ENCODE measurements at regions not wholly inside any gene's neighbourhood (a gene's known extent, or its start where the extent isn't known, plus 50 kb on each side); places are given as distances from the start of the nearest gene placed in this dataset.
A peak's percentile ranks its signal among the peaks of the same experiment; 100 is the strongest.

GRCh38 chr6:43948527-43949485 lies 178.4 kb downstream of the MRPL14 start:
- WGBS (ENCODE audit: low lambda C conversion rate): 67% methylated on average over 5 of the region's 5 CpGs
- H3K79me2 ChIP-seq (ENCODE audit: insufficient read depth, low read length): no peaks in the 10 kb centered on the region
- no peaks in the 10 kb centered on the region for H4K20me1 ChIP-seq (ENCODE audit: insufficient read depth, low read length)
- ATAC-seq (no peak), FAIRE-seq (no peak), DNase-seq (ENCODE audit: low spot score) (no peak)
- H3K9me3 ChIP-seq (ENCODE audit: low read length): no peaks in the 10 kb centered on the region; the same call in 1 of the 2 replicates
- H3K36me3 ChIP-seq (replicated peaks in 1 of 2; ENCODE audit: control insufficient read depth in 1 of 2, insufficient read depth in 2 of 2, low read length in 2 of 2): no peaks in the 10 kb centered on the region
- intact Hi-C loops (cut with micrococcal nuclease; ENCODE audit: unreplicated experiment) (no loop called here), in situ Hi-C loops (cut with HindIII; ENCODE audit: extremely low pct_ligation_motif_present, low pct_unique_long_range_greater_than_20kb) (no loop called here)
- H3K27me3 ChIP-seq (ENCODE audit: control insufficient read depth in 1 of 2, insufficient read depth in 2 of 2, low read length in 2 of 2): peaks cover 0 to 4% of the 10 kb centered on the region in 2 experiments; a peak in 2 of 5 replicates
- no peak overlapping the region for H2AFZ ChIP-seq (ENCODE audit: low read length)
- no peak overlapping the region for H3K27ac ChIP-seq (ENCODE audit: extremely low read length, insufficient read depth, low read length)
- no TSS peak for BruUV-seq (replicated peaks)
- peaks cover 53% of the 10 kb centered on the region for H3K4me1 ChIP-seq (ENCODE audit: insufficient read depth, low read length)
- H3K4me3 ChIP-seq (replicated peaks in 1 of 3; ENCODE audit: insufficient read depth in 1 of 3, low read depth in 2 of 3, low read length in 3 of 3): no peak overlapping the region
- no peak overlapping the region for H3K4me2 ChIP-seq (ENCODE audit: low read depth, low read length)
- ChIA-PET POLR2A (interaction anchor here (1.3 to 7.7 kb wide), 2 partner anchors 180 to 224 kb away, joined by 4 to 59 read pairs; partner anchors contain the start of gene VEGFA), CTCF (ENCODE audit: low intra/inter-chr PET ratio, low total read pairs) (interaction anchor here (1.8 kb wide), 1 partner anchor 93 kb away, joined by 4 read pairs; no protein-coding TSS in a partner anchor)
- H3K9ac ChIP-seq (ENCODE audit: insufficient read depth, low read depth, low read length): no peak overlapping the region
- TF ChIP-seq MAFK (conservative IDR thresholded peaks at IDR 0.05 in 1 of 2, IDR thresholded peaks at IDR 0.05 in 1 of 2; ENCODE audit: low read length in 2 of 2) (peak in 1 of 2 experiments; percentile 64; a peak in 3 of 4 replicates), ZEB1 (IDR thresholded peaks at IDR 0.05; ENCODE audit: insufficient replicate concordance, low read depth) (no peak), MAFF (IDR thresholded peaks at IDR 0.05; ENCODE audit: low read depth, low read length) (peak; percentile 38; the same call in 1 of the 2 replicates), ZNF549 (CRISPR knock-in tag; IDR thresholded peaks at IDR 0.05) (0 out of 2 replicates have a peak, but pooled peaks have one; percentile 22), NAIF1 (CRISPR knock-in tag; IDR thresholded peaks at IDR 0.05; ENCODE audit: borderline replicate concordance) (no peak)

DNA sequence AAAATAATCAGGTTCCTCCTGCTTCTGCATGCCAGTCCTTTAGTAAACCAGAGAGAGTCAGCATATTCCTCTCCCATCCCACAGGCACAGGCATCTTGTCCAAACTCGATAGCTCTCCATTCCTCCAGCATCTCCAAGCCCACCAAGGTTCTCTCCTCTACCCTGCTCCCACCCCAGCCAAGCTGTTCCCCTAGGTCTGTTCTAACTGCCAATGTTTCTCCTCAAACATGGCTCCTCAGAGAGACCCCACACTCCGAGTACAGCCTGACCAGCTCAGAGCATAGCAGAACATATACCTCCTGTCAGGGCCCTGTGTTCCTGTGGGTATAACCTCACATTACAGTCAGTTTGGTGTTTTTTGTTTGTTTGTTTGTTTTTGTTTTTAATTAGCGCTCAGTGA lies 177.8 kb downstream of the VEGFA start:
- Histone ChIP-seq H4K20me1 (ENCODE audit: insufficient read depth, low read length) (no peaks in the 10 kb centered on the region), H3K4me3 (replicated peaks in 1 of 3; ENCODE audit: insufficient read depth in 1 of 3, low read depth in 2 of 3, low read length in 3 of 3) (no peak overlapping the region), H3K4me2 (ENCODE audit: low read depth, low read length) (no peak overlapping the region), H3K9me3 (ENCODE audit: low read length) (no peaks in the 10 kb centered on the region; the same call in 1 of the 2 replicates), H3K27me3 (ENCODE audit: control insufficient read depth in 1 of 2, insufficient read depth in 2 of 2, low read length in 2 of 2) (peaks cover 0 to 4% of the 10 kb centered on the region in 2 experiments; a peak in 2 of 5 replicates), H3K27ac (ENCODE audit: extremely low read length, insufficient read depth, low read length) (no peak overlapping the region), H2AFZ (ENCODE audit: low read length) (no peak overlapping the region), H3K79me2 (ENCODE audit: insufficient read depth, low read length) (no peaks in the 10 kb centered on the region), H3K9ac (ENCODE audit: insufficient read depth, low read depth, low read length) (no peak overlapping the region), H3K36me3 (replicated peaks in 1 of 2; ENCODE audit: control insufficient read depth in 1 of 2, insufficient read depth in 2 of 2, low read length in 2 of 2) (no peaks in the 10 kb centered on the region), H3K4me1 (ENCODE audit: insufficient read depth, low read length) (peaks cover 46% of the 10 kb centered on the region)
- ChIA-PET CTCF (ENCODE audit: low intra/inter-chr PET ratio, low total read pairs) (no interaction called here), POLR2A (interaction anchor here (7.7 kb wide), 1 partner anchor 179 kb away, joined by 59 read pairs; the partner anchor contains the start of gene VEGFA)
- TF ChIP-seq ZNF20 (CRISPR knock-in tag; IDR thresholded peaks at IDR 0.05) (no peak), ZNF383 (CRISPR knock-in tag; IDR thresholded peaks at IDR 0.05; ENCODE audit: borderline replicate concordance) (no peak), ONECUT2 (CRISPR knock-in tag; IDR thresholded peaks at IDR 0.05) (no peak), ZNF33B (CRISPR knock-in tag; IDR thresholded peaks at IDR 0.05) (no peak)
- WGBS (ENCODE audit: low lambda C conversion rate): 48% methylated on average over 3 of the region's 3 CpGs
- BruUV-seq (replicated peaks): no TSS peak
- FAIRE-seq (no peak), DNase-seq (ENCODE audit: low spot score) (no peak), ATAC-seq (no peak)
- intact Hi-C loops (cut with micrococcal nuclease; ENCODE audit: unreplicated experiment) (no loop called here), in situ Hi-C loops (cut with HindIII; ENCODE audit: extremely low pct_ligation_motif_present, low pct_unique_long_range_greater_than_20kb) (no loop called here)
